CD4-positive, alpha-beta memory T cell (primary cell): ENCODE measurements at regions not wholly inside any gene's neighbourhood (a gene's known extent, or its start where the extent isn't known, plus 50 kb on each side); places are given as distances from the start of the nearest gene placed in this dataset.

Experiments
- CTCF ChIA-PET: fragments of 350-600 bp; sonication (Branson Sonifier 250); formaldehyde crosslinking; loops from one replicate; lab custom pipeline; 2021; ENCODE audit warnings: inconsistent platforms; ENCODE audit not compliant: partially characterized antibody; lab: Charles Lee
- POLR2A ChIA-PET: fragments of 350-600 bp; sonication (Branson Sonifier 250); formaldehyde crosslinking; loops from one replicate; lab custom pipeline; 2021; ENCODE audit not compliant: partially characterized antibody; lab: Charles Lee
- DNase-seq, 5 donors: peaks; one replicate each; pipeline versions ENCODE4 v3.0.0 to v3.0.0-alpha.2; 2020 to 2022; ENCODE audit warnings: mixed read lengths in 1 of 5
- H3K27ac ChIP-seq: one replicate; pipeline ENCODE4 v1.7.0; 2013; ENCODE audit warnings: low read depth, low read length
- H3K27me3 ChIP-seq: 2 replicates; pipeline ENCODE4 v1.7.0; 2013; ENCODE audit warnings: mild to moderate bottlenecking, low read length, moderate library complexity; ENCODE audit not compliant: insufficient read depth
- H3K36me3 ChIP-seq: 2 replicates; pipeline ENCODE4 v1.7.0; 2013; ENCODE audit warnings: mild to moderate bottlenecking, low read length, moderate library complexity; ENCODE audit not compliant: insufficient read depth
- H3K4me1 ChIP-seq: 2 replicates; pipeline ENCODE4 v1.7.0; 2013; ENCODE audit warnings: mild to moderate bottlenecking, low read length, moderate library complexity; ENCODE audit not compliant: insufficient read depth
- H3K4me3 ChIP-seq, 2 donors: one replicate each; pipeline ENCODE4 v1.7.0; 2013; ENCODE audit warnings: low read length in 2 of 2, mild to moderate bottlenecking in 1 of 2
- H3K9me3 ChIP-seq, 2 donors: one replicate each; pipeline ENCODE4 v1.7.0; 2013; ENCODE audit warnings: low read length in 2 of 2, control low read depth in 1 of 2; ENCODE audit not compliant: control insufficient read depth in 1 of 2
- H3K27ac Mint-ChIP-seq, 7 donors: one replicate each; pipeline ENCODE4 v1.8.0; 2020 to 2021; ENCODE audit warnings: mixed read lengths in 7 of 7, mild to moderate bottlenecking in 6 of 7, inconsistent platforms in 3 of 7, moderate library complexity in 3 of 7
- H3K27me3 Mint-ChIP-seq, 2 donors: one replicate each; pipeline ENCODE4 v1.8.0; 2020 to 2021; ENCODE audit warnings: mixed read lengths in 2 of 2
- H3K36me3 Mint-ChIP-seq, 2 donors: one replicate each; pipeline ENCODE4 v1.8.0; 2020 to 2021; ENCODE audit warnings: mixed read lengths in 2 of 2, inconsistent platforms in 1 of 2, mild to moderate bottlenecking in 1 of 2
- H3K4me1 Mint-ChIP-seq, 4 donors: one replicate each; pipeline ENCODE4 v1.8.0; 2020 to 2021; ENCODE audit warnings: mixed read lengths in 4 of 4, mild to moderate bottlenecking in 1 of 4
- H3K4me3 Mint-ChIP-seq, 8 donors: one replicate each; pipeline ENCODE4 v1.8.0; 2020 to 2021; ENCODE audit warnings: mixed read lengths in 8 of 8, mild to moderate bottlenecking in 7 of 8, moderate library complexity in 6 of 8, inconsistent platforms in 3 of 8
- H3K9me3 Mint-ChIP-seq, 8 donors: one replicate each; pipeline ENCODE4 v1.8.0; 2020 to 2021; ENCODE audit warnings: mixed read lengths in 8 of 8, mild to moderate bottlenecking in 5 of 8, inconsistent platforms in 3 of 8, moderate library complexity in 1 of 8
- intact Hi-C: fragments of 100-400 bp; cut with micrococcal nuclease; formaldehyde crosslinking; loops from one replicate; pipeline ENCODE4 v1.15.1; 2023

DNA sequence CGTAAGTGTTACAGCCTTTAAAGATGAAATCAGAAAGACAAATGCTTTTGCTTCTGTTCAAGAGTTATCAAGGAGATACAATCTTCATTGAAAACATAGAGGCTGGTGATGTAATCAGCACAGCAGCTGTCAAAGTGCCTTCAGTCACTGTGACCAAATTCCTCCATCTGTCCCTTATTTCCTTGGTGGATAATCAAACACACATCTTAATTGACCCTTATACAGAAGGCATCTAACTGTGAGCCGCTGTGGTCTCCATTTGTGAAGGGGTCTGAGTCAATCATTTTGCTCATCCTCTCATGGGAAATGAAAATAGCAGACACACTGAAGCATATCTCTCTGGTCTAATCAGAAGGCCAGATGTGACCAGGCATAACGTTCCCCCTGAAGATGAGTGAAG is 130.1 kb upstream of the TLR4 start:
- Histone ChIP-seq H3K27ac (no peak overlapping the region), H3K9me3 (no peaks in the 10 kb centered on the region), H3K4me3 (no peak overlapping the region), H3K27me3 (no peaks in the 10 kb centered on the region), H3K4me1 (no peaks in the 10 kb centered on the region), H3K36me3 (no peaks in the 10 kb centered on the region)
- Mint-ChIP-seq H3K4me3 (no peak overlapping the region), H3K4me1 (no peaks in the 10 kb centered on the region), H3K9me3 (peaks cover 0 to 7% (median 4%) of the 10 kb centered on the region in 8 donors), H3K36me3 (no peaks in the 10 kb centered on the region), H3K27ac (no peak overlapping the region), H3K27me3 (no peaks in the 10 kb centered on the region)
- intact Hi-C loops = no loop called here
- no peak for DNase-seq
- ChIA-PET CTCF (no interaction called here), POLR2A (no interaction called here)

DNA sequence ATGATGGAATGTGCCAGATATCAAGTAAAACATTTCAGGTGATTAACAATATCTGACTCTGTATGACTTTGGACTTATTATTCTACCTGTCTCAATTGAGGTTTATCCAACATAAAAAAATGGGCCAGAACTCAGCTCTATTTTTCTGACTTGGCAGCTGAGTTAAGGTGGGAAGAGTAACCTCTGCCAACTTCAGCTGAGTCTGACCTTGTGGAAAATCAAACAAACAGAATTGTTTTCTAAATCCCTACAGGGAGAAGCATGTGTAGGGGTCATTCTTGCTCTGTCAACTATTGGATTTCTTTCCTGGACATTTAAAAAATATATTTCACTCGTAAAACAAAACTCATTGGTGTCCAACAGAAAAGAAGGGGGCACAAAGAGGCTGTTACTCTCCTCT is 139.4 kb upstream of the TLR4 start:
- no peak overlapping the region for H3K27ac ChIP-seq
- CTCF ChIA-PET = interaction anchor here (1.1 kb wide), 1 partner anchor 16 kb away, joined by 3 read pairs; no protein-coding TSS in a partner anchor
- no peaks in the 10 kb centered on the region for H3K36me3 ChIP-seq
- POLR2A ChIA-PET = no interaction called here
- Mint-ChIP-seq H3K4me1 (no peaks in the 10 kb centered on the region), H3K27ac (no peak overlapping the region), H3K4me3 (no peak overlapping the region), H3K9me3 (peaks cover 0 to 5% (median 1%) of the 10 kb centered on the region in 8 donors), H3K27me3 (no peaks in the 10 kb centered on the region), H3K36me3 (no peaks in the 10 kb centered on the region)
- no peak overlapping the region for H3K4me3 ChIP-seq
- no peaks in the 10 kb centered on the region for H3K9me3 ChIP-seq
- DNase-seq = no peak
- H3K4me1 ChIP-seq = no peaks in the 10 kb centered on the region
- intact Hi-C loops = no loop called here
- no peaks in the 10 kb centered on the region for H3K27me3 ChIP-seq

DNA sequence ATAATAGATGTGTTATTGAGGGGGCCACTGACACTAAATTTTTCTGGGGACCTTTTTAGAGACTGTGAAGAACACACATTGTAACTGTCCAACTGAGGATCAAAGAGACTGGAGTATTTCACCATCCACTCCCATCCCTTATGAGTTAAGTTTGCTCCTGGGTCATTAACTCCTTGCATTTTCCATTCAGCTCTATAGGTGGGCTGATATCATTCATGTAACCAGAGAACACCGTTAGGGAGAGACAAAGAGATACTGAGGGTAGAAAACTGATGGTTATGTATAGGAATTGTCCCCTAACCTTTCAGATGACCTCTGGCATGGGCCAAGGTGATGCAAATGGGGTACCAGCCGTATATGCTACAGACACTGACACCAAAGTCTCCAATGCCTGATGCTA is 142.4 kb upstream of the TLR4 start:
- no peaks in the 10 kb centered on the region for H3K36me3 ChIP-seq
- no peaks in the 10 kb centered on the region for H3K4me1 ChIP-seq
- intact Hi-C loops = no loop called here
- no peaks in the 10 kb centered on the region for H3K27me3 ChIP-seq
- H3K9me3 Mint-ChIP-seq = peaks cover 0 to 9% (median 3%) of the 10 kb centered on the region in 8 donors
- H3K4me1 Mint-ChIP-seq = no peaks in the 10 kb centered on the region
- no peaks in the 10 kb centered on the region for H3K27me3 Mint-ChIP-seq
- no peak for DNase-seq
- H3K4me3 Mint-ChIP-seq = no peak overlapping the region
- POLR2A ChIA-PET = no interaction called here
- H3K4me3 ChIP-seq = no peak overlapping the region
- no peak overlapping the region for H3K27ac Mint-ChIP-seq
- H3K9me3 ChIP-seq = no peaks in the 10 kb centered on the region
- H3K36me3 Mint-ChIP-seq = no peaks in the 10 kb centered on the region
- H3K27ac ChIP-seq = no peak overlapping the region
- CTCF ChIA-PET = no interaction called here

DNA sequence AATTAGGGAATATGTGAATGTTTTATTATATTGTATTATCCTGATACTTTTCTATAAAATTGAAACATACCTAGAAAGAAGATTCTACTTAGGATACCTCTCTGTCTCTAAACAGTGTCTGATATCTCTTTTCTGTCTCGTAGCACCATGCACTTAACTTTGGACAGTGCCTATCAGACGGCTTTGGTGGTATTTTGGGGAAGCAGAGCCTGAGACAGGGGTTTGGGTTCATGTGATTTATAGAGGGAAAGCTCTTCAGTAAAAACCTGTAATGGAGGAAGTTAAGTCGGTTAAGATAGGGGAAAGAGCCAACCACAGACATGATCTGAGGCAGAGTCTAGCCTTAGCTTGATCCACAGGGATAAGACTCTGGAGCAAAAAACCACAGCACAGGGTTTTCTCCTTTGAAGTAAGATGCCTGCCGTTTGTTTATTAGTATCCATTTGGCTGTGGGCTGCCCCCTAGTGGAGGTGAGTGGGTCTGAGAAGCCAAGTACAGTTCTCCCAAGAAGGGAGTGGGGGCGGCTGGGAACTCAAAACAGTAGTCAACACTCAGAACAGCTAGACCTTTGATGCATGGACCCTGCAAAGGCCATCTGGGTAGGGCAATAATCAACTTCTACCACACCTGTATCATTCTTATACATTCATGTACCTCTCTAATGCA is 141.2 kb upstream of the ASTN2 start:
- CTCF ChIA-PET = no interaction called here
- no peaks in the 10 kb centered on the region for H3K4me1 ChIP-seq
- no peak overlapping the region for H3K27ac ChIP-seq
- H3K9me3 ChIP-seq = no peaks in the 10 kb centered on the region
- H3K36me3 Mint-ChIP-seq = no peaks in the 10 kb centered on the region
- H3K27me3 ChIP-seq = no peaks in the 10 kb centered on the region
- no peaks in the 10 kb centered on the region for H3K27me3 Mint-ChIP-seq
- no peak overlapping the region for H3K4me3 Mint-ChIP-seq
- no peak for DNase-seq
- POLR2A ChIA-PET = no interaction called here
- H3K27ac Mint-ChIP-seq = no peak overlapping the region
- peaks cover 2 to 9% (median 4%) of the 10 kb centered on the region in 8 donors for H3K9me3 Mint-ChIP-seq
- no peaks in the 10 kb centered on the region for H3K36me3 ChIP-seq
- intact Hi-C loops = no loop called here
- H3K4me1 Mint-ChIP-seq = peaks cover 0 to 1% (median 0%) of the 10 kb centered on the region in 4 donors
- H3K4me3 ChIP-seq = no peak overlapping the region

DNA sequence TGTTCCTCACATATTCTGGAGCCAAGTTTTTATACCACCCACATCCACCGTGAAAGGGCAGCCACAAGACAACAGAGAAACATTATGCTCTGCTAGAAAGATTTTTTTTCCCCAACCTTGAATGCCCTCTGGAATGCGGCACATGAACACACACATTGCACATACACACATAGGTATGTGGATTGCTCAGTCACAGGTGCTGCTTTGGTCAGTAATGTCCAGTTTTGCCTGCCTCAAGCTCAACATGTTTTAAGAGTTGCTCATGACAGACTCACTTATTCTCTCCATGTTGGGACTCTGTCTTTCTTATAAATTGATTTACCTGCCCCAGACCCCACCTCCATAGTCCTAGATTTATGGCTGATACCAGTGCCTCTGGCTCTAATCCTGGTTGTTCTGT is 138.0 kb upstream of the ASTN2 start:
- no peak overlapping the region for H3K27ac ChIP-seq
- no peaks in the 10 kb centered on the region for H3K9me3 ChIP-seq
- H3K4me3 ChIP-seq = no peak overlapping the region
- H3K27me3 ChIP-seq = no peaks in the 10 kb centered on the region
- CTCF ChIA-PET = interaction anchor here (0.7 kb wide), 1 partner anchor 21 kb away, joined by 3 read pairs; no protein-coding TSS in a partner anchor
- H3K27me3 Mint-ChIP-seq = no peaks in the 10 kb centered on the region
- intact Hi-C loops = no loop called here
- peaks cover 0 to 6% (median 1%) of the 10 kb centered on the region in 8 donors for H3K9me3 Mint-ChIP-seq
- no peak for DNase-seq
- peaks cover 0 to 1% (median 0%) of the 10 kb centered on the region in 4 donors for H3K4me1 Mint-ChIP-seq
- H3K27ac Mint-ChIP-seq = no peak overlapping the region
- no peaks in the 10 kb centered on the region for H3K36me3 ChIP-seq
- POLR2A ChIA-PET = no interaction called here
- H3K4me1 ChIP-seq = no peaks in the 10 kb centered on the region
- no peak overlapping the region for H3K4me3 Mint-ChIP-seq
- no peaks in the 10 kb centered on the region for H3K36me3 Mint-ChIP-seq

DNA sequence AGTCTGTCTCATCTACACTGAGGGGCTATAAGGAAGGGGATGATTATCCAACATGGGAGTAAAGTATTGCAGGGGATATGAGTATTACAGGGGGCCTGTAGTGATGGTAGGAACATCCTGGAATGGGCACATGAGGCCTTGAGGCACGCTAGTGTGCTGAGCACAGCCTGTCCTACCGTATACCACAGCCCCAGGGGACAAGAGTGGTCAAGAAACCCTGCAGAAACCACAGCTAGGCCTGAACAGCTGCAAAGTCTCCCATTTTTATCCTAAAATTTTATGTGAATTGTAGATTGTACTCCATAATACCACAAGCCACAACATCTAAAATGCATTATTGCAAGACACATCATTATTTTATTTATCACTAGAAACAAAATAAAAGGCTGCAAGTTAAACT is 136.3 kb upstream of the ASTN2 start:
- POLR2A ChIA-PET = no interaction called here
- Histone ChIP-seq H3K4me3 (no peak overlapping the region), H3K4me1 (no peaks in the 10 kb centered on the region), H3K9me3 (no peaks in the 10 kb centered on the region), H3K27ac (no peak overlapping the region), H3K27me3 (no peaks in the 10 kb centered on the region), H3K36me3 (no peaks in the 10 kb centered on the region)
- CTCF ChIA-PET = no interaction called here
- no peak for DNase-seq
- Mint-ChIP-seq H3K36me3 (no peaks in the 10 kb centered on the region), H3K27ac (no peak overlapping the region), H3K9me3 (peaks cover 0 to 6% (median 3%) of the 10 kb centered on the region in 8 donors), H3K4me1 (peaks cover 0 to 10% (median 5%) of the 10 kb centered on the region in 4 donors), H3K4me3 (no peak overlapping the region), H3K27me3 (no peaks in the 10 kb centered on the region)
- intact Hi-C loops = no loop called here

DNA sequence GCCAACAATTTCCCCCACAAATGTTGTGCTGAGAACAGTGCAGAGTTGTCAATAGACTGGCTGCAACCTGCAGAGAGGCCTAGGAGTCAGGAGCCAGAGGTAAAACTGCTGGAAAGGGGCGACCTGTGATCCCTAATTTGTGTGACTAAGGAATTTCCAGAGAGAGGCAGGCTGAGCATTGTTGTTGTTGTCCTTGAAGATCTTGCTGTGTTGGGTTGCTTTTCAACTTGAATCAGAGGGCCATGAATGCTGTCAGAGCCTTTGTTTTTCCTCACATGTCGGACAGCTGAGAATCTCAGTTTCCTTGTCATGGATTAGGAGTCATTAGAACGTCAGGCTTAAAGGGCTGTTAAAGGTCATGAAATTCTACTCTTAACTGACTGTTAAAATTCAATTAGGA is 134.6 kb upstream of the ASTN2 start:
- CTCF ChIA-PET = no interaction called here
- Histone ChIP-seq H3K4me3 (no peak overlapping the region), H3K36me3 (no peaks in the 10 kb centered on the region), H3K27me3 (no peaks in the 10 kb centered on the region), H3K27ac (no peak overlapping the region), H3K4me1 (no peaks in the 10 kb centered on the region), H3K9me3 (no peaks in the 10 kb centered on the region)
- no peak overlapping the region for H3K4me3 Mint-ChIP-seq
- H3K4me1 Mint-ChIP-seq = peaks cover 0 to 10% (median 4%) of the 10 kb centered on the region in 4 donors
- intact Hi-C loops = no loop called here
- no peaks in the 10 kb centered on the region for H3K36me3 Mint-ChIP-seq
- no peak overlapping the region for H3K27ac Mint-ChIP-seq
- no peaks in the 10 kb centered on the region for H3K27me3 Mint-ChIP-seq
- POLR2A ChIA-PET = no interaction called here
- peaks cover 0 to 6% (median 3%) of the 10 kb centered on the region in 8 donors for H3K9me3 Mint-ChIP-seq
- DNase-seq = no peak
